K562 (cell line): ENCODE measurements at regions not wholly inside any gene's neighbourhood (a gene's known extent, or its start where the extent isn't known, plus 50 kb on each side); places are given as distances from the start of the nearest gene placed in this dataset.

ENCODE experiments used
- ATF6 ChIP-seq: sonication (generic); formaldehyde crosslinking; IDR thresholded peaks from 2 replicates; pipeline ENCODE4 v1.4.0; 2020; ENCODE audit warnings: mild to moderate bottlenecking, missing genetic modification reagents
- BRD9 ChIP-seq: fragments of 450-650 bp; IDR thresholded peaks from 2 replicates; pipeline ENCODE4 v1.6.1; 2018; ENCODE audit warnings: low read depth; ENCODE audit not compliant: partially characterized antibody
- CHD1 ChIP-seq: fragments of 200-600 bp; sonication (generic); IDR thresholded peaks from one replicate; pipeline ENCODE4 v1.6.1; 2012; ENCODE audit warnings: mild to moderate bottlenecking, moderate library complexity, low read length, inconsistent platforms
- E2F8 ChIP-seq: fragments of 450-650 bp; IDR thresholded peaks from 2 replicates; pipeline ENCODE4 v1.7.1; 2018; ENCODE audit warnings: mild to moderate bottlenecking, low read depth; ENCODE audit not compliant: partially characterized antibody
- EWSR1 ChIP-seq: fragments of 450-650 bp; IDR thresholded peaks from 2 replicates; pipeline ENCODE4 v1.6.1; 2018; ENCODE audit warnings: borderline replicate concordance, mild to moderate bottlenecking, low read depth, moderate library complexity; ENCODE audit not compliant: partially characterized antibody
- HLTF ChIP-seq: fragments of 450-650 bp; IDR thresholded peaks from 2 replicates; pipeline ENCODE4 v1.6.1; 2016
- L3MBTL2 ChIP-seq: fragments of 450-650 bp; IDR thresholded peaks from 2 replicates; pipeline ENCODE4 v1.6.1; 2016; ENCODE audit warnings: mild to moderate bottlenecking, moderate library complexity
- MLX ChIP-seq, 2 experiments: fragments of 450-650 bp in 1 of 2; sonication (generic) in 1 of 2; formaldehyde crosslinking; conservative IDR thresholded peaks; 2 replicates each; pipeline versions ENCODE4 v1.4.0 to v1.8.1; 2020 to 2022; ENCODE audit warnings: mild to moderate bottlenecking in 1 of 2, missing genetic modification reagents in 1 of 2
- PHB2 ChIP-seq: fragments of 450-650 bp; IDR thresholded peaks from 2 replicates; pipeline ENCODE4 v1.6.1; 2017; ENCODE audit warnings: low read depth
- SETDB1 ChIP-seq: IDR thresholded peaks from one replicate; pipeline ENCODE4 v1.6.1; 2012; ENCODE audit warnings: low read length, control low read depth, inconsistent platforms
- STAG1 ChIP-seq: sonication (generic); formaldehyde crosslinking; IDR thresholded peaks from 2 replicates; pipeline ENCODE4 v1.5.0; 2020; ENCODE audit warnings: missing genetic modification reagents, borderline replicate concordance
- TAF15 ChIP-seq: fragments of 200-400 bp; formaldehyde crosslinking; IDR thresholded peaks from 2 replicates; pipeline ENCODE4 v1.6.1; 2017; ENCODE audit warnings: mild to moderate bottlenecking, low read depth, low read length, moderate library complexity
- TAF7 ChIP-seq: fragments of 450-650 bp; IDR thresholded peaks from 2 replicates; pipeline ENCODE4 v1.6.1; 2016; ENCODE audit warnings: missing genetic modification characterization, missing compliant biosample characterization
- TEAD1 ChIP-seq, 2 experiments: fragments of 450-650 bp in 1 of 2; sonication (generic) in 1 of 2; formaldehyde crosslinking; IDR thresholded peaks; 2 replicates each; pipeline versions ENCODE4 v1.4.0 to v1.8.0; 2020 to 2022; ENCODE audit warnings: mild to moderate bottlenecking in 2 of 2, missing genetic modification reagents in 1 of 2
- U2AF1 ChIP-seq: fragments of 200-400 bp; formaldehyde crosslinking; optimal IDR thresholded peaks from 2 replicates; pipeline ENCODE3; 2017; ENCODE audit warnings: mild to moderate bottlenecking, low read depth, low read length, moderate library complexity
- ZFP36 ChIP-seq: fragments of 150-350 bp; IDR thresholded peaks from 2 replicates; pipeline ENCODE4 v1.6.1; 2018; ENCODE audit warnings: low read length, low read depth; ENCODE audit not compliant: partially characterized antibody
- ZNF121 ChIP-seq: sonication (generic); formaldehyde crosslinking; conservative IDR thresholded peaks from 2 replicates; pipeline ENCODE4 v1.8.0; 2022; ENCODE audit warnings: missing genetic modification reagents
- ZSCAN32 ChIP-seq: fragments of 450-650 bp; formaldehyde crosslinking; IDR thresholded peaks from 2 replicates; pipeline ENCODE4 v1.4.0; 2020; ENCODE audit warnings: mild to moderate bottlenecking, moderate library complexity
- TF ChIP-seq, protein P1 (sequence below): fragments of 450-650 bp; IDR thresholded peaks from 2 replicates; pipeline ENCODE4 v1.6.1; 2018; ENCODE audit warnings: mild to moderate bottlenecking, low read depth; ENCODE audit not compliant: partially characterized antibody
- TF ChIP-seq, protein P2 (sequence below): fragments of 450-650 bp; formaldehyde crosslinking; IDR thresholded peaks from 2 replicates; pipeline ENCODE4 v1.4.0; 2020; ENCODE audit warnings: mild to moderate bottlenecking, moderate library complexity
- TF ChIP-seq, protein P3 (sequence below): fragments of 250-450 bp; sonication (Bioruptor Pico); IDR thresholded peaks from 2 replicates; pipeline ENCODE4 v1.5.0; 2021

DNA sequence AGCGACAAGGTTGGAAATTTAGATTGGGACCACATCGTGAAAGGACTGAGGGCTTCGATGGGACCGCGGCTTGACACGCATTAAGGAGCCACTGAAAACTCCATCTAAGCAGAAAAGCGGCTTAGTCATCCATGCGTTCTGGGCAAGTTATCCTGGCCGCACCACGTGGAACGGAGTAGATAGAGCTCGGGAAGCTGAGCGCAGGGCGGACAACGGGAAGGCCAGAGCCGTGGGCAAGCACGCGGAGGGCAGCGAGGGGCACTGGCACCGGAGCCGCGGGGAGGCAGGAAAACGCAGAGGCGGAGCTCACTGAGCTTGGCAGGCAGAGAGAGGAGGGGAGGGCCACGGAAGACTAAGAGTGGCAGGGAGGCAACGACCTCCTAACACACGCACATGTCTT lies 61.3 kb upstream of the VGLL4 start (continued):
- TF ChIP-seq L3MBTL2, result peak; percentile 79
- TF ChIP-seq, protein P1, sequence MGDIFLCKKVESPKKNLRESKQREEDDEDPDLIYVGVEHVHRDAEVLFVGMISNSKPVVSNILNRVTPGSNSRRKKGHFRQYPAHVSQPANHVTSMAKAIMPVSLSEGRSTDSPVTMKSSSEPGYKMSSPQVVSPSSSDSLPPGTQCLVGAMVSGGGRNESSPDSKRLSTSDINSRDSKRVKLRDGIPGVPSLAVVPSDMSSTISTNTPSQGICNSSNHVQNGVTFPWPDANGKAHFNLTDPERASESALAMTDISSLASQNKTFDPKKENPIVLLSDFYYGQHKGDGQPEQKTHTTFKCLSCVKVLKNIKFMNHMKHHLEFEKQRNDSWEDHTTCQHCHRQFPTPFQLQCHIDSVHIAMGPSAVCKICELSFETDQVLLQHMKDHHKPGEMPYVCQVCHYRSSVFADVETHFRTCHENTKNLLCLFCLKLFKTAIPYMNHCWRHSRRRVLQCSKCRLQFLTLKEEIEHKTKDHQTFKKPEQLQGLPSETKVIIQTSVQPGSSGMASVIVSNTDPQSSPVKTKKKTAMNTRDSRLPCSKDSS, result no peak
- no peak for TF ChIP-seq SETDB1
- TF ChIP-seq PHB2, result no peak
- no peak for TF ChIP-seq TAF15
- TF ChIP-seq, protein P2, sequence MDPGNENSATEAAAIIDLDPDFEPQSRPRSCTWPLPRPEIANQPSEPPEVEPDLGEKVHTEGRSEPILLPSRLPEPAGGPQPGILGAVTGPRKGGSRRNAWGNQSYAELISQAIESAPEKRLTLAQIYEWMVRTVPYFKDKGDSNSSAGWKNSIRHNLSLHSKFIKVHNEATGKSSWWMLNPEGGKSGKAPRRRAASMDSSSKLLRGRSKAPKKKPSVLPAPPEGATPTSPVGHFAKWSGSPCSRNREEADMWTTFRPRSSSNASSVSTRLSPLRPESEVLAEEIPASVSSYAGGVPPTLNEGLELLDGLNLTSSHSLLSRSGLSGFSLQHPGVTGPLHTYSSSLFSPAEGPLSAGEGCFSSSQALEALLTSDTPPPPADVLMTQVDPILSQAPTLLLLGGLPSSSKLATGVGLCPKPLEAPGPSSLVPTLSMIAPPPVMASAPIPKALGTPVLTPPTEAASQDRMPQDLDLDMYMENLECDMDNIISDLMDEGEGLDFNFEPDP, result no peak
- no peak for TF ChIP-seq HLTF
- TF ChIP-seq TEAD1 (CRISPR knock-in tag; IDR thresholded peaks at IDR 0.05), result no peak
- TF ChIP-seq ZFP36, result no peak
- TF ChIP-seq EWSR1, result no peak
- TF ChIP-seq CHD1, result no peak
- TF ChIP-seq E2F8, result no peak
- TF ChIP-seq MLX (CRISPR knock-in tag; conservative IDR thresholded peaks at IDR 0.05), result no peak
- TF ChIP-seq ATF6, result no peak
- TF ChIP-seq TAF7 (tag), result no peak
- no peak for TF ChIP-seq U2AF1
- no peak for TF ChIP-seq STAG1 (CRISPR knock-in tag)
- no peak for TF ChIP-seq ZNF121
- TF ChIP-seq, protein P3, sequence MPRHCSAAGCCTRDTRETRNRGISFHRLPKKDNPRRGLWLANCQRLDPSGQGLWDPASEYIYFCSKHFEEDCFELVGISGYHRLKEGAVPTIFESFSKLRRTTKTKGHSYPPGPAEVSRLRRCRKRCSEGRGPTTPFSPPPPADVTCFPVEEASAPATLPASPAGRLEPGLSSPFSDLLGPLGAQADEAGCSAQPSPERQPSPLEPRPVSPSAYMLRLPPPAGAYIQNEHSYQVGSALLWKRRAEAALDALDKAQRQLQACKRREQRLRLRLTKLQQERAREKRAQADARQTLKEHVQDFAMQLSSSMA (CRISPR knock-in tag), result no peak
- no peak for TF ChIP-seq ZSCAN32
- TF ChIP-seq BRD9, result no peak
